ENCODE measurements at regions not wholly inside any gene's neighbourhood (a gene's known extent, or its start where the extent isn't known, plus 50 kb on each side); places are given as distances from the start of the nearest gene placed in this dataset.

DNA sequence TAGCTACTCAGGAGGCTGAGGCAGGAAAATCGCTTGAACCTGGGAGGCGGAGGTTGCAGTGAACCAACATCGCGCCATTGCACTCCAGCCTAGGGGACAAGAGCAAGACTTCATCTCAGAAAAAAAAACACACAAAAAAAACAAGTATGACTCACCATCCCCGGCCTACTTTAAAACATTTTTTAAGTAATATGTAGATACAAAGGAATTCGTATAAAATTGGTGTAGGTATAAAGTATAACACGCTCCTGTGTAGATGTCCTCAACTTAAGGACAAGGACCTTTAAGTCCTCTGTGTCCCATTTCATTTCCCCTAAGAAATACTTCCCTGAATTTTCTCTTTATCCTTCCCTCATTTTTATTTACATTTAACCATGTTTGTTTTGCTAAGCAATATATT, 73.4 kb upstream of the PKN2 start:
- TF ChIP-seq POLR2AphosphoS5 (IDR thresholded peaks at IDR 0.05), result no peak
- TF ChIP-seq, protein P1, sequence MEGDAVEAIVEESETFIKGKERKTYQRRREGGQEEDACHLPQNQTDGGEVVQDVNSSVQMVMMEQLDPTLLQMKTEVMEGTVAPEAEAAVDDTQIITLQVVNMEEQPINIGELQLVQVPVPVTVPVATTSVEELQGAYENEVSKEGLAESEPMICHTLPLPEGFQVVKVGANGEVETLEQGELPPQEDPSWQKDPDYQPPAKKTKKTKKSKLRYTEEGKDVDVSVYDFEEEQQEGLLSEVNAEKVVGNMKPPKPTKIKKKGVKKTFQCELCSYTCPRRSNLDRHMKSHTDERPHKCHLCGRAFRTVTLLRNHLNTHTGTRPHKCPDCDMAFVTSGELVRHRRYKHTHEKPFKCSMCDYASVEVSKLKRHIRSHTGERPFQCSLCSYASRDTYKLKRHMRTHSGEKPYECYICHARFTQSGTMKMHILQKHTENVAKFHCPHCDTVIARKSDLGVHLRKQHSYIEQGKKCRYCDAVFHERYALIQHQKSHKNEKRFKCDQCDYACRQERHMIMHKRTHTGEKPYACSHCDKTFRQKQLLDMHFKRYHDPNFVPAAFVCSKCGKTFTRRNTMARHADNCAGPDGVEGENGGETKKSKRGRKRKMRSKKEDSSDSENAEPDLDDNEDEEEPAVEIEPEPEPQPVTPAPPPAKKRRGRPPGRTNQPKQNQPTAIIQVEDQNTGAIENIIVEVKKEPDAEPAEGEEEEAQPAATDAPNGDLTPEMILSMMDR (IDR thresholded peaks at IDR 0.05), result no peak
- no peak for TF ChIP-seq POLR2A (IDR thresholded peaks at IDR 0.05)
- TF ChIP-seq EP300 (IDR thresholded peaks at IDR 0.05), result no peak
